ENCODE measurements at regions not wholly inside any gene's neighbourhood (a gene's known extent, or its start where the extent isn't known, plus 50 kb on each side); places are given as distances from the start of the nearest gene placed in this dataset.
"Not testable (repeated sequence)": the region's sequence is repeated elsewhere in the genome, so short reads cannot be mapped to it uniquely, and the experiment has no call there.

DNA sequence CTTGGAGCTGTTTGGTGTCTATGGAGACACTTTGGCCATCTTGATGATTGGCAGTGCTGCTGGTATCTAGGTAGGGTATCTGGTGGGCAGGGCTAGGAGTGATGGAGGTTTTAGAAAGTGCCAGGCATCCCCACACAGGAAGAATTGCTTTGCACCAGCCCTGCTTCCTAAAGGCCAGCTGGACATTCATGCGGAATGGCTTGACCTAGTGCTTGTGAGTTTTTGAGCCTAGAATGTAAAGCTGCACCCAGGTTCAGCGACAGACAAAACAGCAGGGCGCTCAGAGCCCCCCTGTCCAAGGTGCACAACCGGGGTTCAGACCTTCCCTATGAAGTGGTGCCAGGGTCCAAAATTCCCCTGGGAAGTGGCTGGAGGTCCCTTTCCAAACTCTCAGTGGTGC, 93.1 kb downstream of the ING1 start:
- no peak for DNase-seq (ENCODE audit: low read depth)
- in situ Hi-C loops (cut with HindIII; ENCODE audit: low pct_unique_long_range_greater_than_20kb, low sequenced_read_pairs): no loop called here

DNA sequence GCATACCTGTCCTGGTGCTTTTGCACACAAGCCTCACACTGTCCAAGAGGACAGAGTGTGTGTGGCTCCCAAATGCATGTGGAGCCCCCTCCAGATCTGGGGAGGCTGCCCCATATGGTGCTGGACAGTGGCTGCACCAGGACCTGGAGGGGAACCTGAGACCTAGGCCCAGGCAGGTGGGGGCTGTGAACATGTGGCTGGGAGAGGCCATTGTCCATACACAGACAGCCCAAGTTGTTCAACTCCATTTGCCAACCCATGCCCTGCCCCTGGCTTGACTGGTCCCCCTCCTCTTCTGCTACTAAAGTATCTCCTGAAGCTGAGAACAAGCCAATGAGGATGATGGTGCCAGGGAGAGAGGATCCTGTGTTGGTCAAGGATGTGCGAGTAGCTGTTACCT, 94.0 kb downstream of the ING1 start:
- in situ Hi-C loops (cut with HindIII; ENCODE audit: low pct_unique_long_range_greater_than_20kb, low sequenced_read_pairs): no loop called here
- no peak for DNase-seq (ENCODE audit: low read depth)

- DNase-seq (ENCODE audit: low read depth): no peak
- in situ Hi-C loops (cut with HindIII; ENCODE audit: low pct_unique_long_range_greater_than_20kb, low sequenced_read_pairs): no loop called here
Measured at GRCh38 chr13:110808138-110808537, 94.6 kb downstream of the ING1 start.

GRCh38 chr13:110809871-110810486, 96.5 kb downstream of the ING1 start:
- DNase-seq (ENCODE audit: low read depth): no peak

GRCh38 chr13:110811008-110811720, 97.7 kb downstream of the ING1 start:
- DNase-seq (ENCODE audit: low read depth): no peak
- in situ Hi-C loops (cut with HindIII; ENCODE audit: low pct_unique_long_range_greater_than_20kb, low sequenced_read_pairs): no loop called here

More at GRCh38 chr13:110809871-110810486, 96.5 kb downstream of the ING1 start:
- in situ Hi-C loops (cut with HindIII; ENCODE audit: low pct_unique_long_range_greater_than_20kb, low sequenced_read_pairs): no loop called here

DNA sequence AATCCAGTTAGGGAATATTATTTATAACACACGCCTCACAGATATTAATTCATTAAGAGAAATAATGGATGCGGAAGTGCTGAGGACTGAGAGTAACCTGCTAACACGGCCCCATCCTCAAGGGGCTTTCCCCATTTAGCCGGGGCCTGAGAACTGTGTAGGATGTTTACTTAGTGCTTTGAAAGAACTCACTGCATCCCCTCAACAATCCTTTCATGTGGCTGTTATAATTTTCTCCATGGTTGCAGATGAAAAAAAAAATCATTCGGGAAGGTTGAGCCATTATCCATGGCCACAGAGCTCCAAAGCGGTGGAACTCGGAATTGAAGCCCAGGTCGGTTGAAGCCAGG, 98.2 kb downstream of the ING1 start:
- no peak for DNase-seq (ENCODE audit: low read depth)
- in situ Hi-C loops (cut with HindIII; ENCODE audit: low pct_unique_long_range_greater_than_20kb, low sequenced_read_pairs): no loop called here

DNA sequence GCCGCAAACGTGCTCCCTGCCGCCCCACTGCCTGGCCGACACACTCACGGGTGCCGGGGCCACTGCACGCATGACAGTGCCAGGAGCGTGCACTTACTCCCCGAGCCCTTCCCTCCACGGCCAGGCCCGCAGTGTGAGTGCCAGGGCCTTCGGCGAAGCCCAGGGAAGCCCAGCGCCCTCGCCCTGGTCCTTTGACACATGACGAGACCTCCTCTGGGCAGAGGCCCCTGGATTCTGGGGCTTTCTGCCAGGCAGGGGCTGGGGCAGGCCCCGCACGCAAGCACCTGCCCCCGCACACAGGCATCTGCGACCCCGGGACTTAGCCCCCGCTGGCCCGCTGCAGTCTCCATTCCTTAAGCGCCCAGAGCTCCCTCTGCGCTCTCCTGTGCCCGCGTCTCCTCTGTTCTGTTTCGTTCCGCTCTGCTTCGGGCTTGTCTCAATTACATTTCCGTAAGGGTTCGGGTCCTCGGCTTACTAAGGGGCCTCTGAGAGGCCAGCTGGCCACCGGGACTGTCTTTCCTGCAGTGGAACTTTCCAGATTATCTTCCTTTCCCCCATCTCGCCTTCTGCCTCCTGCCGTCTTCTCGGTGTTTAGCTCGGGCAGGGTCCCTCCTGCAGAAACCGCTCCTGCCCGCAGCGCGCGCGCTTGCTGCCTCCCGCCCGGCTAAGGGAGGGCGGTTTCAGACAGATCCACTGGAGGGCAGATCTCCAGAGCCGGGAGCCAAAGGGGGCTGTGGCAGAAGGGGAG, 98.8 kb downstream of the ING1 start:
- DNase-seq (ENCODE audit: low read depth): no peak
- in situ Hi-C loops (cut with HindIII; ENCODE audit: low pct_unique_long_range_greater_than_20kb, low sequenced_read_pairs): no loop called here

DNA sequence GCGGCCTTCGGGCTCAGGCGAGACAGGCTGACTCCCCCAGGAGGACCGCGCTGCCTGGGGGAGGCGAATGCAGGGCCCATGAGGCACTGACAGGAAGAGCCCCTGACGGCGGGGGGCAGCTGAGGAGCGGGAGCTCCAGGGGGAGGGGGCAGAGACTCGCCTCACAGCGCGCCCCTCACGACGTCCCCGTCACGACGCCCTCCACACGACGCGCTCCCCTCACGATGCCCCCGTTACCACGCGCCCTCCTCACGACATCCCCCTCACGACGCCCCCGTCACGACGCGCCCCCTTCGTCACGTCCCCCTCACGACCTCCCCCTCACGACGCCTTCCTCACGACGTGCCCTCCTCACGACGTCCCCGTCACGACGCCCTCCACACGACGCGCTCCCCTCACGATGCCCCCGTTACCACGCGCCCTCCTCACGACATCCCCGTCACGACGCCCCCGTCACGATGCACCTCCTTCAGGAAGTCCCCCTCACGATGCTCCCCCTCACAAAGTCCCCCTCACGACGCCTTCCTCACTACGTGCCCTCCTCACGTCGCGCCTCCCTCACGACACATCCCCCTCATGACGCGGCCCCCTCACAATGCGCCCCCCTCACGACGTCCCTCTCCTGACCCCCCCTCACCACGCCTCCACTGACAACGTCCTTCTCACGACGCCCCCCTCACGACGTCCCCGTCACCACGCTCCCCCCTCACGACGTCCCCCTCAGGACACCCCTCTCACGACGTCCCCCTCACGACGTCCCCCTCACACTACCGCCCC, 99.6 kb downstream of the ING1 start:
- no peak for DNase-seq (ENCODE audit: low read depth)
- in situ Hi-C loops (cut with HindIII; ENCODE audit: low pct_unique_long_range_greater_than_20kb, low sequenced_read_pairs): no loop called here

DNA sequence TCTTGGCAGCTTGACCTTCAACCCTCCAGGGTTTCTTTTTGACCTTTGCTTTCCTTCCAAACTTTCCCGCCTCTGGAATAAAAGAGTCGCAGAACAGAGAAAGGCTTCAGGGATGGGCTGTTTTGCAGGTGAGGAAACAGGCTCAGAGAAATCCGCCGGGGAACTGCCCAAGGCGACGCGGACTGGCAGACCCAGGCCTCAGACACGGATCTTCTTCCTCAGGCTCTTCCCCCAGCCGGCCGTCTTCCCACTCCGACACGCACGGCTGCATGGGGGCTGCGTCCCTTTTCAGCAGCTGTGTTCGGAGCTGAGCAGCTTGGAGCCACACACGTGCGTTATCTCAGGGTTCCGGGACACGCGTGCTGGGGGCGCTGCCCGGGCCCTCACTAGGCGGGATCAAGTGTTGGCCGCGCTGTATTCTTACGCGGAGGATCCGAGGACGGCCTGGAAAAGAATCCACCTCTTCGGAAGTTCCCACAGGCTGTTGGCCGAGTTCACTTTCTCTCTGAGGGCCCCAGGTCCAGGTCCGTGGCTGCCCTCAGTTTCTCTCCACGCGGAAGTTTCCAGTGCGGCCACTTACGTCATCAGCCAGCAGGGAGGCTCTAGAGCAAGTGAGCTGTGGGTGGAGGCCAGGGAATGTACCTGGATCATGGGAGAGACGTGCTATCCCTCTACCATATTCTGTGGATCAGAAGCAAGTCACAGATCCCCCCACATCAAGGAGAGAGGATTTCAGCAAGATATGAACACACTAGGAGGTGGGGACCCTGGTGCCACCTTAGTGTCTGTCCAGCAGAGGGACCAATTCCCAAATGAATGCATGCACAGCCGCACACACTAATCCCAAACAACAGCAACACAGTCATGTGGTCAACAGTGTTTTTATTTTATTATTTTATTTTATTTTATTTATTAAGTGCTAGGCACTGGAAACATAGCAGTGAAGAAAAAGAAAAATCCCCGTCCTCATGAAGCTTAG, 100.4 kb downstream of the ING1 start:
- in situ Hi-C loops (cut with HindIII; ENCODE audit: low pct_unique_long_range_greater_than_20kb, low sequenced_read_pairs): no loop called here
- no peak for DNase-seq (ENCODE audit: low read depth)

DNA sequence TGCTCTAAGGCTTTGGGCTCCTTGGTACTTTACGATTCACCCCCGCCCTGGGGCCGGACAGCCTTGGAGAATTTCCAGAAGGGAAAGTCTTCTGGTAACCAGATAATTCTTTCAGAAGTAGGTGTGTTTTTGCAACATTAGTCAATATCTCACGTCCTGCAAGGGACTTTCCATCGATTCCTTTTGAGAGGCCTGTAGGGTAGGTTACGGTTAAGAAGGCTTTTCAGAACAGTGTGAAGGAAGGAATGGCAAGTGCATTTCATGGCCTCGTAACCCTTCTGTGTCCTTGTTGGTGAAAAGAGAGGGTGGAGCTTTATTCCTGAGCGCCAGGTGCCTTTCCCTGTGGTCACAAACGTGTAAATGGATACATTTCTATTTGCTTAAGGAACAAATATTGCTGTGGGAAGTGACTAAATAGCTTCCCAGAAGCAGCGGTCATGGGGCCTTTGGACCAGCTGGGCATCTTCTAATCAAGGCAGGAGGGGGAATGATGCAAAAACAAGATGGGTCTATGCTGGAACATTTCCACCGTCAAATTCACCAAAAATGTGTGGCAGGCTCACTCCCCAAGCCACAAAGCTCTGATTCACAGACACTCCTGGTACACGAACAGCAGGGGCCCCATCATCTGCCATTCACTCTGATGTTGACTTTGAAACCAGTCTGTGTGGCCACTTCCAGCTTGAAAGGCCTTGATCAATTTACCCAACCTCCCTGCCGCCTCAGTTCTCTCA, 99.2 kb downstream of the ANKRD10 start:
- DNase-seq (ENCODE audit: low read depth): peak; percentile 7
- in situ Hi-C loops (cut with HindIII; ENCODE audit: low pct_unique_long_range_greater_than_20kb, low sequenced_read_pairs): no loop called here

DNA sequence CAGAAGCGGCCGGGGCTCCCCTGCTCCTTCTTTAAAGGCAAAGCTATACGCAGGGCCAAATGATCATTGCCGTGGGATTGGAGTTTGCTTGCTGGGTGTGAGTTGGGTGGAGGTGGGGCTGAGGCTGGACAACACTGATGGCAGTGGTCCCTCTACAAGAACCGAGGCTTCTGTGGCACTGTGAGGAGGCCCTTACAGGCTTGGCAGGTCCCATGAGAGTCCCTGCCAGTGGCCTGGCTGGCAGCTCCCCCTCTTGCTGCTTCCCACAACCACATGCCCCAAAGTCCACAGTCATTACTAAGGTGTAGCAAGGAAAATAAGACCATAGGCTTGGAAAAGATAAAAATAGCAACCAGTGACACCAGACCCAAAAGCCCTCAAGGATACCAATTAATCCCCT, 98.4 kb downstream of the ANKRD10 start:
- DNase-seq (ENCODE audit: low read depth): no peak
- in situ Hi-C loops (cut with HindIII; ENCODE audit: low pct_unique_long_range_greater_than_20kb, low sequenced_read_pairs): no loop called here

GRCh38 chr13:110817143-110817542, 97.7 kb downstream of the ANKRD10 start:
- in situ Hi-C loops (cut with HindIII; ENCODE audit: low pct_unique_long_range_greater_than_20kb, low sequenced_read_pairs): no loop called here
- DNase-seq (ENCODE audit: low read depth): no peak

DNA sequence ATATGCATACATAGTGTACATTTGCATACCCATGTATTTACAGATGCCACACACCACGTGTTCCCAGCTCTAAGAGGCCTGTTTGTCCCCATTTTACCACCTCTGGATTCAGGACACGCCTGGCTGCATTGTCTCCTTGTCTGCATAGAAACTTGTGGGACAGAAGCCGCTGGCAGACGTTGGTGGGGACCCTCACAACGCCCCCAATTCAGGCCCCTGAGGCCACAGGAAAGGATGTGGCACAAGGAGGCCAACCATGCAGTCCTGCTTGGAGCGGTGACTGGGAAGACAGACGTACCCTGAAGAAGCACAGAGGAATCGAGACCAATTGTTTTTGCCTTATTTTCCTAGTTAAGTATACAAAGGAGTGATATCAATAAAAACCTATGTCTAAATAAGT, 96.1 kb downstream of the ANKRD10 start:
- in situ Hi-C loops (cut with HindIII; ENCODE audit: low pct_unique_long_range_greater_than_20kb, low sequenced_read_pairs): no loop called here
- no peak for DNase-seq (ENCODE audit: low read depth)

DNA sequence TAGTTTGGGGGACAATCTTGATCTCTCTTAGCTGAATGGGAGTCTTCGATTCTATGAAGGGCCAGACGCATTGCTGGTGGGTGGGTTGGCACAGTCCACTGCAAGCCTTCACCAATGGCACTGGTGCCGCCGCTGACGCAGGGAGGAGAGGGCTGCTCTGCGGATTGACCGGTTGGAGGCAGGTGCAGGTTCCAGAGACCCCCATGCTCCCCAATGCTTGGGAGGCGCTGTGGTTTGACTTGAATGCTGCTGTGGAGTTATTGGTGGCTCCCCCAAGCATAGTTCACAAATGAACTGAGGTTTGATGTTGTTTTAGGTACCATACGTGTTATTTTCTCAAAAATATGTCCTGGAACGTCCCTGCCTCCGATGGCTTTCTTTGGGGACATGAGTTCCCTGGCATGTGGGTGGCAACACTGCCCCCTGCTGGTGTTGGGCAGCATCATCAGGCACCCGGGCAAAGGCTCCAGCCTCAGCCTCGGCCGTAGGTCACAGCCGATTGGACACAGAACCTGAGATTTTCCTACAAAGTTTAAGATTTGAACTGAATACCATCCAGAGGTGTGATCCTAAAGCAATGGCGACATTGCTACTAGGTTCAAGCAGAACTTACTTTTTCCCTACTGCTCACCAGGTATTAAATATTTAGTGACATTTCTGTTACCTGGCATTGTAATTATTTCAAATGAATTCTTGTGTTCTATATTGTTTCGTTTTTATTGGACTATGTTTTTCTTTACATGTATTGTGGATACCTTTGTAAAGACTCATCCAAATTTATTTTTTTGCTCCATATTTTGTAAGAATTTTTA, 95.5 kb downstream of the ANKRD10 start:
- peak; percentile 42 for DNase-seq (ENCODE audit: low read depth)
- in situ Hi-C loops (cut with HindIII; ENCODE audit: low pct_unique_long_range_greater_than_20kb, low sequenced_read_pairs): no loop called here

DNA sequence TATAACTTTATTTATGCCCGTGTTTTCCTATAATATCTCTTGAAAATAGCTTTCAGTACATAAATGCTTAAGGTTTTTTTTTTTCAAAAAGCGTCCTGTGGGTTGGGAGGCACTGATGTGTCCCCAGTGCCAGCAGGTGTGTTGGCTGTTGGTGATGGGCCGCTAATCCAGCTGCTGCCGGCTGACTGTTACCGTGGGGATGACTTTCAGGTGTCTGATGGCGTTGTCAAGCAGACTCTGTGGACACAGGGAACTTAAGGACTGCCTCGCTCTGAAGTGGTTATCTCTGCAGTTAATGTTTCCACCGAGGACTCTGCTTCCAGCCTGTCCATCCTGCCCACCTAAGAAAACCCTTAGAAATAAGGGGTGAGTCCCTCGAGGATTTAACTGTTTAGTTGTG, 94.5 kb downstream of the ANKRD10 start:
- in situ Hi-C loops (cut with HindIII; ENCODE audit: low pct_unique_long_range_greater_than_20kb, low sequenced_read_pairs): no loop called here
- DNase-seq (ENCODE audit: low read depth): no peak

GRCh38 chr13:110821837-110822668, 92.8 kb downstream of the ANKRD10 start:
- in situ Hi-C loops (cut with HindIII; ENCODE audit: low pct_unique_long_range_greater_than_20kb, low sequenced_read_pairs); DNase-seq (ENCODE audit: low read depth): not testable (repeated sequence)
